H1 (cell line): ENCODE measurements at regions not wholly inside any gene's neighbourhood (a gene's known extent, or its start where the extent isn't known, plus 50 kb on each side); places are given as distances from the start of the nearest gene placed in this dataset.

Experiments used
- CTCF ChIA-PET: fragments of 300-600 bp; sonication (Branson Sonifier 250); formaldehyde crosslinking; loops from one replicate; lab custom pipeline; 2021; ENCODE audit not compliant: partially characterized antibody; lab: Charles Lee
- POLR2A ChIA-PET: fragments of 300-600 bp; sonication (Branson Sonifier 250); formaldehyde crosslinking; loops from one replicate; lab custom pipeline; 2021; ENCODE audit warnings: inconsistent platforms; ENCODE audit not compliant: partially characterized antibody; lab: Charles Lee
- DNase-seq, 2 experiments: peaks; one replicate each; pipeline versions ENCODE4 v3.0.0 to v3.0.0-alpha.2; 2010 to 2022; ENCODE audit warnings: low spot score in 2 of 2, low read depth in 1 of 2, mixed read lengths in 1 of 2
- FAIRE-seq: peaks from 2 replicates; lab custom pipeline; 2011; peaks lifted over from hg19 to GRCh38; lab: Jason Lieb, UNC
- H2AFZ ChIP-seq: 2 replicates; pipeline ENCODE4 v1.8.1; 2012; ENCODE audit warnings: low read length, inconsistent platforms
- H2AK5ac ChIP-seq: 2 replicates; pipeline ENCODE4 v1.6.1; 2013; ENCODE audit warnings: low read depth, low read length
- H2BK120ac ChIP-seq: replicated peaks from 2 replicates; pipeline ENCODE3; 2013; ENCODE audit warnings: low read depth, low read length, inconsistent platforms
- H2BK12ac ChIP-seq: 2 replicates; pipeline ENCODE4 v1.6.1; 2013; ENCODE audit warnings: low read depth, low read length
- H2BK15ac ChIP-seq: 2 replicates; pipeline ENCODE4 v1.6.1; 2013; ENCODE audit warnings: low read length
- H2BK20ac ChIP-seq: 2 replicates; pipeline ENCODE4 v1.6.1; 2013; ENCODE audit warnings: low read length
- H2BK5ac ChIP-seq: 2 replicates; pipeline ENCODE4 v1.6.1; 2013; ENCODE audit warnings: low read depth, low read length
- H3K14ac ChIP-seq: 2 replicates; pipeline ENCODE4 v1.6.1; 2013; ENCODE audit warnings: inconsistent platforms; ENCODE audit not compliant: insufficient read length
- H3K18ac ChIP-seq: 2 replicates; pipeline ENCODE4 v1.6.1; 2013; ENCODE audit warnings: low read length; ENCODE audit errors: extremely low read depth
- H3K23ac ChIP-seq: 2 replicates; pipeline ENCODE4 v1.6.1; 2013; ENCODE audit warnings: inconsistent platforms; ENCODE audit not compliant: insufficient read length
- H3K23me2 ChIP-seq: 2 replicates; pipeline ENCODE4 v1.6.1; 2013; ENCODE audit warnings: low read depth, low read length
- H3K27ac ChIP-seq: 2 replicates; pipeline ENCODE4 v1.6.1; 2011; ENCODE audit warnings: low read depth, low read length, inconsistent platforms
- H3K27me3 ChIP-seq, 4 experiments: replicated peaks in 1 of 4; 1 replicate in 1 of 4; 2 replicates in 3 of 4; pipeline versions ENCODE4 v1.6.1 to v1.8.1; 2011 to 2013; ENCODE audit warnings: low read length in 3 of 4, mild to moderate bottlenecking in 3 of 4, inconsistent platforms in 2 of 4, mixed read lengths in 2 of 4, moderate library complexity in 1 of 4; ENCODE audit not compliant: control insufficient read depth in 3 of 4, insufficient read depth in 3 of 4; ENCODE audit errors: extremely low read depth in 1 of 4
- H3K36me3 ChIP-seq, 4 experiments: 2 replicates each; pipeline versions ENCODE4 v1.6.1 to v1.8.1; 2011 to 2013; ENCODE audit warnings: mild to moderate bottlenecking in 4 of 4, low read length in 3 of 4, moderate library complexity in 2 of 4, control low read depth in 1 of 4, inconsistent platforms in 1 of 4; ENCODE audit not compliant: insufficient read depth in 4 of 4, control insufficient read depth in 2 of 4
- H3K4ac ChIP-seq: replicated peaks from 2 replicates; pipeline ENCODE3; 2013; ENCODE audit warnings: low read length, low read depth, mixed read lengths, inconsistent platforms; ENCODE audit not compliant: insufficient read length
- H3K4me1 ChIP-seq, 4 experiments: replicated peaks in 1 of 4; 1 replicate in 1 of 4; 2 replicates in 3 of 4; pipeline versions ENCODE4 v1.6.1 to v1.8.1; 2011 to 2013; ENCODE audit warnings: low read length in 3 of 4, inconsistent platforms in 2 of 4, mixed read lengths in 1 of 4; ENCODE audit not compliant: insufficient read depth in 4 of 4, control insufficient read depth in 3 of 4
- H3K4me2 ChIP-seq, 2 experiments: 2 replicates each; pipeline versions ENCODE4 v1.6.1 to v1.8.1; 2011 to 2013; ENCODE audit warnings: low read depth in 2 of 2, low read length in 2 of 2, control low read depth in 1 of 2, inconsistent platforms in 1 of 2, mild to moderate bottlenecking in 1 of 2; ENCODE audit not compliant: insufficient read depth in 1 of 2
- H3K4me3 ChIP-seq, 4 experiments: fragments of 200-600, 300-600 bp in 1 of 4; sonication (generic), shearing (Covaris generic), sonication (Bioruptor Twin) in 1 of 4; 2 replicates each; pipeline versions ENCODE4 v1.5.1 to v1.8.1; 2011 to 2016; ENCODE audit warnings: low read length in 4 of 4, low read depth in 3 of 4, control low read depth in 2 of 4, inconsistent platforms in 2 of 4, mild to moderate bottlenecking in 2 of 4, mixed read lengths in 1 of 4, moderate library complexity in 1 of 4; ENCODE audit not compliant: insufficient read depth in 2 of 4; ENCODE audit errors: extremely low read depth in 1 of 4
- H3K56ac ChIP-seq: replicated peaks from 2 replicates; pipeline ENCODE3; 2013; ENCODE audit warnings: low read depth, mild to moderate bottlenecking, mixed read lengths, low read length, inconsistent platforms; ENCODE audit not compliant: insufficient read length
- H3K79me1 ChIP-seq: 2 replicates; pipeline ENCODE4 v1.6.1; 2013; ENCODE audit warnings: low read depth, low read length, control low read depth
- H3K79me2 ChIP-seq, 2 experiments: 2 replicates each; pipeline versions ENCODE4 v1.6.1 to v1.8.1; 2012 to 2013; ENCODE audit warnings: low read length in 2 of 2, mild to moderate bottlenecking in 2 of 2, inconsistent platforms in 1 of 2; ENCODE audit not compliant: insufficient read depth in 2 of 2, control insufficient read depth in 1 of 2
- H3K9ac ChIP-seq, 4 experiments: replicated peaks in 1 of 4; 1 replicate in 1 of 4; 2 replicates in 3 of 4; pipeline versions ENCODE4 v1.6.1 to v1.8.1; 2011 to 2013; ENCODE audit warnings: low read depth in 3 of 4, low read length in 3 of 4, control low read depth in 2 of 4, mild to moderate bottlenecking in 2 of 4, moderate library complexity in 2 of 4, inconsistent platforms in 1 of 4; ENCODE audit errors: extremely low read depth in 1 of 4
- H3K9me3 ChIP-seq, 2 experiments: 2 replicates each; pipeline versions ENCODE4 v1.6.1 to v1.8.1; 2012 to 2013; ENCODE audit warnings: mild to moderate bottlenecking in 2 of 2, moderate library complexity in 2 of 2, control low read depth in 1 of 2, inconsistent platforms in 1 of 2, low read depth in 1 of 2, low read length in 1 of 2, mixed read lengths in 1 of 2; ENCODE audit not compliant: insufficient read depth in 2 of 2
- H4K20me1 ChIP-seq, 2 experiments: replicated peaks in 1 of 2; 2 replicates each; pipeline versions ENCODE3 to v1.8.1; 2011 to 2013; ENCODE audit warnings: inconsistent platforms in 2 of 2, low read length in 2 of 2, mild to moderate bottlenecking in 1 of 2; ENCODE audit not compliant: insufficient read depth in 2 of 2, control insufficient read depth in 1 of 2
- H4K5ac ChIP-seq: 2 replicates; pipeline ENCODE4 v1.6.1; 2013; ENCODE audit warnings: low read length, low read depth, mixed read lengths, inconsistent platforms; ENCODE audit not compliant: insufficient read length
- H4K8ac ChIP-seq: 2 replicates; pipeline ENCODE4 v1.8.0; 2013; ENCODE audit warnings: mild to moderate bottlenecking, moderate library complexity, low read length, inconsistent platforms; ENCODE audit not compliant: insufficient read depth; ENCODE audit errors: extremely low read depth
- H4K91ac ChIP-seq: replicated peaks from 2 replicates; pipeline ENCODE3; 2013; ENCODE audit warnings: low read length, mixed read lengths, inconsistent platforms; ENCODE audit not compliant: insufficient read length
- CREB1 ChIP-seq: IDR thresholded peaks from 2 replicates; pipeline ENCODE4 v1.6.1; 2012; ENCODE audit warnings: inconsistent platforms
- POU5F1 ChIP-seq: IDR thresholded peaks from 2 replicates; pipeline ENCODE4 v1.6.1; 2011; ENCODE audit warnings: low read depth, mild to moderate bottlenecking, low read length, moderate library complexity
- RNF2 ChIP-seq: fragments of 200-900, 300-1000 bp; sonication (generic); IDR thresholded peaks from 2 replicates; pipeline ENCODE4 v1.7.1; 2016; ENCODE audit warnings: borderline replicate concordance, low read depth, mild to moderate bottlenecking, antibody characterized with exemption, low read length; ENCODE audit not compliant: poor library complexity, severe bottlenecking; ENCODE audit errors: missing control alignments
- SP1 ChIP-seq: IDR thresholded peaks from 2 replicates; pipeline ENCODE4 v1.6.1; 2011; ENCODE audit warnings: low read depth, low read length
- TAF7 ChIP-seq: optimal IDR thresholded peaks from 2 replicates; pipeline ENCODE3; 2011; ENCODE audit warnings: low read depth, mild to moderate bottlenecking, inconsistent platforms, low read length, moderate library complexity, borderline replicate concordance
- WGBS, 2 experiments: shearing (Covaris generic) in 1 of 2; methylation state at CpG; one replicate each; pipeline versions ENCODE4 v1.1.6 to v1.1.7; 2013 to 2015; ENCODE audit warnings: low lambda C conversion rate in 2 of 2, mixed read lengths in 2 of 2, inconsistent platforms in 1 of 2, low coverage in 1 of 2, missing lambda C conversion rate in 1 of 2; ENCODE audit not compliant: insufficient replicate concordance in 2 of 2, insufficient coverage in 1 of 2, insufficient read length in 1 of 2; ENCODE audit errors: extremely low coverage in 1 of 2, missing lambda C conversion rate in 1 of 2; 5-methylcytosine and 5-hydroxymethylcytosine counted together

DNA sequence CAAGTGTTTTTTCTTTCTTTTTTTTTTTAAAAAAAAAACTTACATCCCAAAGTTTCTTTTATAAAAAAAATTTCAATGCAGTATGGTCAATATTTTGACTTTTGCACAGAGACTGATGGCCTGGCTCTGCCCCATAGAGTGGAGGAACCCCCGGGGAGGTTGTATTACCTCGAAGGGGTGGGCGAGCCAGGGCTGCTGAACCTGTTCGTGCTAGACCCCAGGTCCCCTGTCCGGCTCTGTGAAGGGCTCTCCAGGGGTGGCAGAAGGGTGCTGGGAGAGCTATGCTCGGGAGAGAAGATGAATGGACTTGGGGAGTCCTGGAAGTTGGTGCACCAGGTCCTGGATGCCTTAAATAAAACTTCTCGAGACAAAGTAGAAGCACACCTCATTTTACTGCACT, 446.4 kb upstream of the KLF6 start:
- no peaks in the 10 kb centered on the region for H3K79me2 ChIP-seq
- H3K4me2 ChIP-seq = no peak overlapping the region
- no peak overlapping the region for H3K23ac ChIP-seq
- H3K36me3 ChIP-seq = no peaks in the 10 kb centered on the region
- no peaks in the 10 kb centered on the region; a peak in 1 of 4 replicates for H3K9me3 ChIP-seq
- WGBS, 2 experiments = 91% methylated on average over 7 of the region's 7 CpGs; no CpG with 5 or more reads in 1 of the 2 experiments
- no peak overlapping the region for H3K18ac ChIP-seq
- H3K79me1 ChIP-seq = no peaks in the 10 kb centered on the region
- H3K4me3 ChIP-seq = no peak overlapping the region
- H2AFZ ChIP-seq = no peak overlapping the region
- no peak for DNase-seq
- no peak overlapping the region for H3K14ac ChIP-seq
- H3K27me3 ChIP-seq = no peaks in the 10 kb centered on the region
- H2BK20ac ChIP-seq = no peak overlapping the region
- no peak overlapping the region for H3K27ac ChIP-seq
- no peak overlapping the region for H2BK5ac ChIP-seq
- no peak overlapping the region for H2BK120ac ChIP-seq
- H3K9ac ChIP-seq = no peak overlapping the region
- no peak overlapping the region for H4K8ac ChIP-seq
- H4K20me1 ChIP-seq = no peaks in the 10 kb centered on the region
- no peak overlapping the region for H3K4ac ChIP-seq
- H2BK12ac ChIP-seq = no peak overlapping the region
- no peak overlapping the region for H2AK5ac ChIP-seq
- no peak overlapping the region for H4K5ac ChIP-seq
- ChIA-PET CTCF (interaction anchor here (1.2 to 1.4 kb wide), 3 partner anchors 12 to 45 kb away, joined by 3 to 4 read pairs (median 4); no protein-coding TSS in a partner anchor), POLR2A (no interaction called here)
- H4K91ac ChIP-seq = no peak overlapping the region
- H3K4me1 ChIP-seq = no peaks in the 10 kb centered on the region
- no peak overlapping the region for H3K56ac ChIP-seq
- no peaks in the 10 kb centered on the region; the same call in 1 of the 2 replicates for H3K23me2 ChIP-seq
- H2BK15ac ChIP-seq = no peak overlapping the region
- FAIRE-seq = no peak
- TF ChIP-seq RNF2 (no peak), TAF7 (no peak), POU5F1 (no peak), CREB1 (no peak), SP1 (no peak)
